Activated CD4-positive, alpha-beta T cell treated with anti-CD3 and anti-CD28 coated beads, Interleukin-2, Interleukin-6, amounts not matched to agents 100 ng/mL and 50 ng/mL, durations not matched to agents 16 hours and 8 hours (primary cell): ENCODE measurements at regions not wholly inside any gene's neighbourhood (a gene's known extent, or its start where the extent isn't known, plus 50 kb on each side); places are given as distances from the start of the nearest gene placed in this dataset.

ENCODE experiments used
- DNase-seq: peaks from one replicate; pipeline ENCODE4 v3.0.0-alpha.2; 2020

GRCh38 chr11:27857014-27857413 lies 156.8 kb upstream of the BDNF start:
- DNase-seq = no peak

- DNase-seq = no peak
These were observed 148.2 kb upstream of the BDNF start for GRCh38 chr11:27848423-27848822.

- DNase-seq = no peak
These were observed 147.2 kb upstream of the BDNF start for GRCh38 chr11:27847496-27847895.

DNA sequence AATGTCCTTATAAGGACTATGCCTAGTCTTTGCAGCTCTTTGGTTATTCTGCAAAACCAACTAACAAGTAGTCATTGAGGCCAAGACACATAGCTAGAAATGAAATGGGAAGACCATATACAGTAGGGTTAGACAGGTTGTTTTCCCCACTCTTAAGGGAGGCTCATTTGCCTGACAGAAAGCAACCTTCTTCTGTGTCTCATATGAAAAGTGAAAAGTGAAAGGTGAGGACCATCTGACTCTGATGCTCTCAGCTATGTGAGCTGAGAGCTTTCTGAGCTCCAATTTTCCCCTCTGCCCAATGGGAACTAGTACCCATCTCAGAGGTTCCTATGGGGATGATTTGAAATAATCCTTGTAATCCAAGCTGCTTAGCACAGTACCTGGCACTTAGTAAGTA lies 142.0 kb upstream of the BDNF start:
- no peak for DNase-seq

GRCh38 chr11:27841023-27841422 lies 140.8 kb upstream of the BDNF start:
- DNase-seq = no peak

DNA sequence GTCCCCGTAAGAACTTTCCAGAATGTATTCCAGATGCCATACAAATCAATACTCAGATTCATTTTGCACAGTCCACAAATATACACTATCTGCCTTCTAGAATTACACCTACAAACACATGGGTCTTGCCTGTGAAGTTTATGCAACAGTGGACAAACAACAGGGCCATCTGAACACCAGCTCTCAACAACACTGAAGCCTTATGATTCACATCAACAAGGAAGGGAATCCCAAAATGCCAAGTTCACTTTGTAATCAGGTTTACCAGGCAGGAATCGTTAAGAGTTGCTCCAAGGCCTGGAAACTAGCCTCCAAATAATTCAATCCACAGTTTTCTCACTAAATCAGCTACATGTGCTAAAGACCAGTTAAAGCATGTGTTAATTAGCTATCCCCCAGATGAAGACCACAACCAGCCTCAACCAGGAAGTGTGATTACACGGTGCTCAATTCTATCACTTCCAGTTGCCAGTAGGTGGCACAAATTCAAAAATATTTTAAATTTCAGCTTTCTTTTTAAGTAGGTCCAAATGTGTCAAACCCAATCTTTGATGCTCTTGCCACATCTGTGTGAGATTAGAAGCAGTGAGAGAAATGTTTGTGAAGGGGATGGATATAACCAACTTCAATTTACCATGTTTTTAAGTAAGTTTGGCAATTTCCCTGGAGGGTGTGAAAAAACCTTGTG lies 139.1 kb upstream of the BDNF start:
- peak; percentile 3 for DNase-seq

GRCh38 chr11:27838674-27839073 lies 138.4 kb upstream of the BDNF start:
- no peak for DNase-seq

GRCh38 chr11:27837895-27838563 lies 137.8 kb upstream of the BDNF start:
- DNase-seq = no peak

DNA sequence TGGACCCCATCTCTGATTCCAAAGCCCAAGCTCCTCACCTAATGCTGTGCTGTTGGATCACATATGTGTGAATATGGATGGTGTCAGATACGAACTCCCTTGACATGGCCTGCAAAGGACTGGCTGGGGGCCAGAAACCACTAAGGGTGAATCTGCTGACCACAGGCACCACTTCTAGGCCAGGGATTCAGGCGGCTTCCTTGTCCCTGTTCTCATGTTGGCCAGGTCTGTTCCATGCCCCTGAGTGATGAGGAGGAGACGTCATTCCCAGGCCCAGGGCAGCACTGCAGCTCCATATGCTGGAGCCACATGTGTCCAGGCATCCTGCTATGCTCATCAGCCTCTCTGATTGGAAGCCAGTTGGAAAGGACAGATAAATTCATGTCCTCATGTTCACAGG lies 130.0 kb upstream of the BDNF start:
- no peak for DNase-seq

- DNase-seq = no peak
These were observed 120.0 kb upstream of the BDNF start for GRCh38 chr11:27820249-27820648.

DNA sequence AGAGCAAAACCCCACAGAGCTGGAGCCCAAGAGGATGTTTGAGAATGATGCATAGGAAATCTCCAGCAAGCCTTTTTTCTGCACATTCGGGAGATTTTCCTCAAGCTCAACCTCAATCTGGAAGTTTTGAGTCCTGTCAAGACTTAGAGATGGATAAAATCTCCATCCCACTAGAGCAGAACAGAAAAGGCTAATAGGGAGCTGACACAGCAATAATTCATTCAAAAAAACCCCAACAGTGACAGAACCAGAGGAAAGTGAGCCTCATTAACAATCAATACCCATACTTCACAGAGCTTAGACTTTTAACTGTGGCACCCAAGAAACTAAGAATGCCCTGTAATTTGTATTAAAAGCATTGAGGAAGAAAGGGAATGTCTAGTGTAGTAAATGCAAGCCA lies 115.9 kb upstream of the BDNF start:
- DNase-seq = no peak

DNA sequence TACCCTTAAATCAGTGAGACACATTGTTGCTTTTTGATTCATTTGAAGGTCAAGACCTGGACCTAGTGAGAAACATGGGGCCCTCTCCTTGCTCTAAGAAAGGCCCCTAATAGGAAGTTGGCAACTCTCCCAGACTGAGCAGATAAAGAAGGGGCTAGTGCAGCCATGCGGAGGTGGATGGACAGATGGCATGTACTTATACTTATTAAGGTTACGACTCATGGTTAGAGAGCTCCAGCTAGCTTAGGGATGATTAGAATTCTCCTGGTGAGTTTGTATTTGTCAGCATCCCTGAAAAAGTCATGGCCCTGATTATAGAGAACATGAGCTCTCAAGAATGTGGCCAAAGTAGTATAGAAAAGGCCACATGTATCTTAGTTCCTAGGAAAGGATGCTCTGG lies 112.1 kb upstream of the BDNF start:
- no peak for DNase-seq

DNA sequence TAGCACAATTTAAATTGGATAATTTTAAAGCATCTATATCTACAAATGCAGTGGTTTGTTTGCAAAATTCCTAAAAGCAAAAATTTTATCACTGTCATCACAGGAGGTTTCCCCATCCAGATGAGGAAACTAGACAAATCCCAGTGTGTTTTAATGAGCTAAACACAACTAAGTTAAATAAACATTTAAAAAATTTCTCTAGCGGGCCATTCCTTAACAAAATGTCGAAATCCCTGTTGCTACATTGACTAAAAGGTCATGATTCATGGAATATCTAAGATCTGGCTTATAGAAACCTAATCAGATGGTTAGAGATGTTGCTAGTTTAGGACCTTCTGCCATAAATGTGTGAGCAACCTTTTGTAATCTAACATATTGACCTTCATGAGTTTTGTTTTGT lies 107.3 kb upstream of the BDNF start:
- no peak for DNase-seq

- no peak for DNase-seq
These were observed 105.9 kb upstream of the BDNF start for GRCh38 chr11:27806122-27806521.

DNA sequence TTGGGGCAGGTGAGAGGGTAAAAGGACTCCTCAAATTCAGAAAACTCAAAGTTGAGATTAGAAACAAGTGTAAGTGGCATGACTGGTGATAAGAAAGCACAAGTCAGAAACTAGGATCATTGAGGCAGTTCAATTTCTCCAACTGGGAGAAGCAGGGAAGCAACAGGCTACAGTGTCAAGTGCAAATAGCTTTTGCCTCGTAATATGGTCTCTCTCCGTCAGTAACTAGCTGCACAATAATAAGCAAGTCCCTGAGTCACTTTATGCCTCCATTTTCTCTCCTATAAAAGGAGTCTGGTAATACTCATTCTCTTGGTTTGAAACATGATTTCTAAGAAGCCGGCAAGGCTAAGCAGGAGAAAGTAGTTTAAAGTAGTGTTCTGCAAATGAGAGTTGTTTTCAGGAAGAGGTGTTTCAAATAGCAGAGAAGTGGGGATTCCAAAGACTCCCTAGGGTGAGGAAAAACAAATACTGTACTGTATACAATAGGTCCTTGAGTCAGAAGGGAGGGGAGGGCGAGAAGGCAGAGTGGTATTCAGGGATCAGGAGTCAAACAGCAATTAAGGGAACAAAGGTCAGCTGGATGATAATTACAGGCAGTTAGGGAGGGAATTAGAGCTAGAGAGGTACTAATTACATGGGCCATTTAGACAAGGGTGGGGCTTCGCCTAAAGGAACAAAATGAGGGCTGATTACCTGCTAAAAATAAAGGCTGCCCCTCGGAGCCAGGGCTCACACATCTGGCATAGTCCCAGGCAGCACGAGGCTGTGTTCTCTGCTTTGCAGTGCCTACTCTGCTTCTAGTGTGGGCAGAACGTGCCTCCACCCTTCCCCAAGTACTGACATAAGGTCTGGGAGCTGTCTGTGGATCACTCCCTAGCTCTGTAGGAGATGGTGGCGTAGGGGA lies 96.0 kb upstream of the BDNF start:
- no peak for DNase-seq

- no peak for DNase-seq
These were observed 86.6 kb upstream of the BDNF start for GRCh38 chr11:27786864-27787263.

- DNase-seq = no peak
These were observed 86.1 kb upstream of the BDNF start for GRCh38 chr11:27786331-27786730.

- no peak for DNase-seq
These were observed 83.6 kb upstream of the BDNF start for GRCh38 chr11:27783701-27784355.

DNA sequence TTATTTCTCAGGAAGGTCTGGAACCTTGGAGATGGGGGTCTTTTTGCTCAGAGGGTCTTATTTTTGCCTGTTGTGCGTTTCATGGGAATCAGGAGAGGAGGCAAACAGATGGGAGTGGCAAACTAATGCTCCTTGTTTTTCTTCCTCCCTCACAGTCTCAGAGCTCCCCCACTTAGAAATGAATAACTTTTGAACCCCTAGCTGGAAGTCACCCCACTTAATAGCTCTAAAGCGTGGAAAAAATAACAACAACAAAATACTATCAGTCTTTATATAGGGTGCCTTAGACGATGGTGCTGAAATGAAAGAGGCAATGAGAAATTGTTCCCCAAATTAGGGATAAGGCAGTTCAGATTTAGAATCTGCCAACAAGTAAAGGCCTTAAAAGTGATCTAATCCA lies 76.8 kb upstream of the BDNF start:
- DNase-seq = no peak

DNA sequence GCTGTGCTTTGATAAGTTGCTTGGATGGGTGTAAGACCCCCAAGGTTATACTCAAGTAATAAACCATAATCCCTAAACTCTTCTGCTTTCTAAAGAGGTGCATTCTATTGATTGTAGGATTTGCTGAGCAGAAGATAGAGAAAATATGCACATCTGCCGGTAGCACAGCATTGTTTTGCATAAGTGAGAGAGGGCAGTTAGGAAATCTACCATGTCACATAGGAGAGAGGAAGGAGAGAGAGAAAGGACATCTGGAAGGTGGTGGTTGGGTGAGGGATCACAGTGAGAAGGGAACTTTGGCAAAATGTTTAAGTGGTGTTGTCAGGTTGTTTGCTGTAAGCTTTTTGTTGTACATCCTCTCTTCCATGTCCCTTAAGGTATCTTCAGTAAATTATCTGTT lies 73.6 kb upstream of the BDNF start:
- no peak for DNase-seq

DNA sequence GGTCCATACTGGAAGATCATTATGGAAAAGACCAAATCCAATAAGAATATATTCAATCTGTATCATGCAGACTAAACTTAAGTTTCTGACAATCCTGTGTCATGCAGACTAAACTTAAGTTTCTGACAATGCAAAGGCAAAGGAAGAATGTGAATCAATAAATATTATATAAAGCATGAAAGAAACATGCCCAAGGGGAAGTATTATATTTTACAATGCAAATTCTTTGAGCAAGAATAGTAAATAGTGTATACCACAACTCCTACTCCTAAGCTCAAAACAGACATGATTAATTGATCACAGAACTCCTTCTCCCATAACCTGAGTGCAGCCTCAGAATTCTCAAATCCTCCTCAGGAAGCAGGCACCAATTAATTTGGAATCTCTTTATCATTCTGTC lies 71.3 kb upstream of the BDNF start:
- no peak for DNase-seq

- no peak for DNase-seq
These were observed 70.3 kb upstream of the BDNF start for GRCh38 chr11:27770576-27770975.

DNA sequence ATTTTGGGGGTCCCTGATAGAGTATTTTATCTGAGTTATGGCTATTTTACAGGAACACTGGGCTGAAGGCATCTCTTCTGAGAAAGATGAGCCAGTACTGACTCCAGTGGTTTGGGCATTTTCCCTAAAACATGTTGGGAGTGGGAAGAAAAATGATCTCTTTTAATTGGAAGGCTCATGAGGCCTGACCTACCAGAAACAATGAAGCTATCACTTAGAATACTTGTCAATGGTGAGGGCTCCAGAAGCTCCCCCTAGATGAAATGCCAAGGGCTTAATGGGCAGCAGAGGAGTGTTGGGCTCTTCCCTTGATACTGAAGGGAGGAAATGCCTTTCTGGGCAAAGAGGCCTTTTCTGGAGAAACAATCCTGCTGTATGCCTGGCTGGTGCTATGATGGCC lies 63.5 kb upstream of the BDNF start:
- no peak for DNase-seq
